ENCODE measurements at regions not wholly inside any gene's neighbourhood (a gene's known extent, or its start where the extent isn't known, plus 50 kb on each side); places are given as distances from the start of the nearest gene placed in this dataset.
A peak's percentile ranks its signal among the peaks of the same experiment; 100 is the strongest.

GRCh38 chr20:47971058-47971791, 185.9 kb upstream of the SULF2 start:
- TF ChIP-seq NFRKB (IDR thresholded peaks at IDR 0.05) (no peak), BHLHE40 (IDR thresholded peaks at IDR 0.05; ENCODE audit: borderline replicate concordance) (no peak), ZNF384 (IDR thresholded peaks at IDR 0.05) (no peak), HDGF (IDR thresholded peaks at IDR 0.05; ENCODE audit: borderline replicate concordance) (no peak), L3MBTL2 (conservative IDR thresholded peaks at IDR 0.05) (no peak), TARDBP (IDR thresholded peaks at IDR 0.05) (no peak), SP1 (IDR thresholded peaks at IDR 0.05) (no peak), CTBP1 (IDR thresholded peaks at IDR 0.05; ENCODE audit: borderline replicate concordance) (no peak)
- TF ChIP-seq, protein P1, sequence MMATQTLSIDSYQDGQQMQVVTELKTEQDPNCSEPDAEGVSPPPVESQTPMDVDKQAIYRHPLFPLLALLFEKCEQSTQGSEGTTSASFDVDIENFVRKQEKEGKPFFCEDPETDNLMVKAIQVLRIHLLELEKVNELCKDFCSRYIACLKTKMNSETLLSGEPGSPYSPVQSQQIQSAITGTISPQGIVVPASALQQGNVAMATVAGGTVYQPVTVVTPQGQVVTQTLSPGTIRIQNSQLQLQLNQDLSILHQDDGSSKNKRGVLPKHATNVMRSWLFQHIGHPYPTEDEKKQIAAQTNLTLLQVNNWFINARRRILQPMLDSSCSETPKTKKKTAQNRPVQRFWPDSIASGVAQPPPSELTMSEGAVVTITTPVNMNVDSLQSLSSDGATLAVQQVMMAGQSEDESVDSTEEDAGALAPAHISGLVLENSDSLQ (IDR thresholded peaks at IDR 0.05) = no peak
- POLR2A ChIA-PET = interaction anchor here (0.7 kb wide), 1 partner anchor 13 kb away, joined by 3 read pairs; no protein-coding TSS in a partner anchor
- no peak for DNase-seq (ENCODE audit: extremely low spot score)
- CTCF ChIA-PET = no interaction called here

- TF ChIP-seq ARNT (IDR thresholded peaks at IDR 0.05) (no peak), SP1 (IDR thresholded peaks at IDR 0.05) (no peak), LEF1 (IDR thresholded peaks at IDR 0.05; ENCODE audit: borderline replicate concordance) (no peak), CTBP1 (IDR thresholded peaks at IDR 0.05; ENCODE audit: borderline replicate concordance) (no peak), BHLHE40 (IDR thresholded peaks at IDR 0.05; ENCODE audit: borderline replicate concordance) (no peak), FOXK2 (IDR thresholded peaks at IDR 0.05) (no peak), HDGF (IDR thresholded peaks at IDR 0.05; ENCODE audit: borderline replicate concordance) (no peak), ELF4 (IDR thresholded peaks at IDR 0.05) (no peak), FOXA1 (IDR thresholded peaks at IDR 0.05) (no peak), TARDBP (IDR thresholded peaks at IDR 0.05) (no peak), FOXM1 (IDR thresholded peaks at IDR 0.05; ENCODE audit: borderline replicate concordance) (no peak)
- POLR2A ChIA-PET = no interaction called here
- CTCF ChIA-PET = no interaction called here
- no peak for DNase-seq (ENCODE audit: extremely low spot score)
Observed at GRCh38 chr20:47970282-47970903, 185.1 kb upstream of the SULF2 start.

DNA sequence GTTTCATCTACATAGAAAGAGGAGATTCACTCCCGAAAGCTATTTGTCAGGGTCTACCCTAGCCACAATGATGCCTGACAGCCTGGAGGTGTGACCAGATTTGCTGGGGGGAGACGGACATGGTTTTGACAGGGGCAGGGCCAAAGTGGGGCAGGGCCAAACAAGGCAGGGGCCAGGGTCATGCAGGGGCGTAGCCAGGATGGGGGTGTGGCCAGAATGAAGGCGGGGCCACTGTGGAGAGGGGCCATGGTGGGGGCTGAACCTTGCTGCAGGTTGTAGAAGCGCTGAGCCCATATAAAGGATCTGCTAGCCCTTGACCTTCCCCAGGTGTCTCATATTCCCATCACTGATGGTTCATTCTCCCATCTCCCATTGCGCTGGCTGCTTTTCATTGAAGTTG, 184.1 kb upstream of the SULF2 start:
- CTCF ChIA-PET = interaction anchor here (1.1 kb wide), 1 partner anchor 651 kb away, joined by 3 read pairs; no protein-coding TSS in a partner anchor
- DNase-seq (ENCODE audit: extremely low spot score) = no peak
- POLR2A ChIA-PET = no interaction called here
- TF ChIP-seq ELF4 (IDR thresholded peaks at IDR 0.05) = no peak
- TF ChIP-seq FOXM1 (IDR thresholded peaks at IDR 0.05; ENCODE audit: borderline replicate concordance) = no peak
- TF ChIP-seq FOXA1 (IDR thresholded peaks at IDR 0.05) = no peak
- TF ChIP-seq L3MBTL2 (conservative IDR thresholded peaks at IDR 0.05) = no peak
- no peak for TF ChIP-seq SUZ12 (IDR thresholded peaks at IDR 0.05)

DNA sequence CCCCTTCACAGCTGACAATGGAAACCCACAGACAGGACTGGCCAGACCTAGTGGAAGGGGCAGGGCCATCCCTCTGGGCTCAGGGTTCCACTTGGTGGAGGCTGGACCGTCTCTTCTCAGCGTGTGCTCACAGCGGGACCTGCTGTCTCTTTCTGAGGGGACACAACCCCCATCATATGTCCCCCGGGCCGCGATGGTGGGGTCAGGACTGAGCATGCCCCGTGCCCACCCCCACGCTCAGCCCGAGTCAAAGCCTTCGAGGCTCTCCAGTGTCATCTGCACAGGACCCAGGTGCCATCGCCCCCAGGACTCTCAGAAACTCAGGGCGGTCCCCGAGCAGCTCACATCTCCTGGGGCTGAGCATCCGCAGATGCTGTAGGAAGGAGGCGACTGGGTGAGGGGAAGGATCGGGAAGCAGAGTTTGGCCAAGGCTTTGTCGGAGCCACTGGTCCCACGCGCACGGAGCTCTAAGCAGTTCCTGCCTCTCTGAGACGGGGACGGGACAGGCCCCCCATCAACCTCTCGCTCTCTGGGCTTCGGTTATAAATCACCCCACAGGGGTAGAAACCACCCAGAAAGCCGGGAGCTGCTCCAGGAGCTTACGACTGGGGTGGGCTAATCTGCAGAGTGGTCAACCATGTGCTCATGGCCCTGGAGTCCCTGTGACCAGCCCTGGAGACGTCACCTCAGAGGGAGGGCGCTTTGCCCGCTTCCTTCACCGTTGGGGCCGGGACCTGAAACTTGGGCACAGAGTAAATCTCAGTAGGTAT, 183.4 kb upstream of the SULF2 start:
- CTCF ChIA-PET = interaction anchor here (1.1 kb wide), 1 partner anchor 652 kb away, joined by 3 read pairs; no protein-coding TSS in a partner anchor

GRCh38 chr20:47964149-47964548, 178.9 kb upstream of the SULF2 start:
- DNase-seq (ENCODE audit: extremely low spot score) = peak; percentile 25
- POLR2A ChIA-PET = no interaction called here
- TF ChIP-seq CTBP1 (IDR thresholded peaks at IDR 0.05; ENCODE audit: borderline replicate concordance) = peak; percentile 36; the same call in 1 of the 2 replicates
- TF ChIP-seq ARNT (IDR thresholded peaks at IDR 0.05) = peak; percentile 100
- peak; percentile 27; the same call in 1 of the 2 replicates for TF ChIP-seq ELF4 (IDR thresholded peaks at IDR 0.05)
- TF ChIP-seq, protein P1 (IDR thresholded peaks at IDR 0.05) = no peak
- CTCF ChIA-PET = no interaction called here

More for the DNA sequence above, 183.4 kb upstream of the SULF2 start:
- POLR2A ChIA-PET = no interaction called here
- no peak for DNase-seq (ENCODE audit: extremely low spot score)
- TF ChIP-seq FOXK2 (IDR thresholded peaks at IDR 0.05) = no peak
- no peak for TF ChIP-seq FOXA1 (IDR thresholded peaks at IDR 0.05)
- no peak for TF ChIP-seq ELF4 (IDR thresholded peaks at IDR 0.05)

DNA sequence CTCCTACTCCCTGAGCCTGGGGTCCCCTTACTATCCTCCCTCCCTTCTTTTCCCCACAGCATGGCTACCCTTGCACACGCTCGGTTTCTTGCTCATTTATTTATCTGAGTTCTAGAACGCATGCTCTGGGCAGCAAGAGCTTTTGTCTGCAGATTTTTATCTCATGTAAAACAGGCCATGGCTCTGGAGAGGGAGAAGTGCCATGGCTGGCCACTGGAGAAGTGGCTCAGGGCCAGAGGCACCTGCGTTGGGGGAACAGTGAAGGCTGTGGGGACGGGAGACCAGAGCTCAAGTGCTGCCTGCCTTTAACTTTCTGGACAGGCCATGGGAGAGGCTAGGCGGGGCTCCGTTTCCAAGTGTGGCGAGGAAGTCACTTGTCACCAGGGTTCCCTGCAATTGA, 177.7 kb upstream of the SULF2 start:
- DNase-seq (ENCODE audit: extremely low spot score) = no peak
- ChIA-PET POLR2A (no interaction called here), CTCF (no interaction called here)
- TF ChIP-seq ZNF384 (IDR thresholded peaks at IDR 0.05) (no peak), NFRKB (IDR thresholded peaks at IDR 0.05) (no peak), FOXM1 (IDR thresholded peaks at IDR 0.05; ENCODE audit: borderline replicate concordance) (no peak)

GRCh38 chr20:47962286-47962963, 177.1 kb upstream of the SULF2 start:
- no peak for DNase-seq (ENCODE audit: extremely low spot score)
- ChIA-PET CTCF (no interaction called here), POLR2A (no interaction called here)
- TF ChIP-seq FOXM1 (IDR thresholded peaks at IDR 0.05; ENCODE audit: borderline replicate concordance) (no peak), HDGF (IDR thresholded peaks at IDR 0.05; ENCODE audit: borderline replicate concordance) (no peak)

Measured in HEK293T (cell line).